Left ventricle myocardium inferior (tissue), 1 donor: ENCODE measurements at regions not wholly inside any gene's neighbourhood (a gene's known extent, or its start where the extent isn't known, plus 50 kb on each side); places are given as distances from the start of the nearest gene placed in this dataset.
"Not testable (repeated sequence)": the region's sequence is repeated elsewhere in the genome, so short reads cannot be mapped to it uniquely, and the experiment has no call there.

ENCODE experiments used
- DNase-seq: peaks from one replicate; pipeline ENCODE4 v3.0.0-alpha.2; 2020
- H3K27ac ChIP-seq: fragments of 200-600 bp; replicated peaks from 2 replicates; pipeline ENCODE4 v1.8.0; 2021
- H3K27me3 ChIP-seq: fragments of 200-600 bp; 2 replicates; pipeline ENCODE4 v1.8.0; 2021; ENCODE audit warnings: low read depth
- H3K36me3 ChIP-seq: fragments of 200-600 bp; 2 replicates; pipeline ENCODE4 v1.8.0; 2021
- H3K4me1 ChIP-seq: fragments of 200-600 bp; 2 replicates; pipeline ENCODE4 v1.8.0; 2021
- H3K4me3 ChIP-seq: fragments of 200-600 bp; 2 replicates; pipeline ENCODE4 v1.8.0; 2021; ENCODE audit warnings: mild to moderate bottlenecking, moderate library complexity
- H3K9me3 ChIP-seq: fragments of 200-600 bp; replicated peaks from 2 replicates; pipeline ENCODE4 v1.8.0; 2021
- CTCF ChIP-seq: fragments of 200-600 bp; IDR thresholded peaks from 2 replicates; pipeline ENCODE4 v1.8.0; 2021; ENCODE audit warnings: antibody characterized with exemption, mild to moderate bottlenecking, borderline replicate concordance
- intact Hi-C: fragments of 100-400 bp; cut with micrococcal nuclease; formaldehyde crosslinking; loops from one replicate; pipeline ENCODE4 v1.11.0; 2022
- donor health status: DM: no; HTN: yes; CAD: no; lungs with severe emphysema.

DNA sequence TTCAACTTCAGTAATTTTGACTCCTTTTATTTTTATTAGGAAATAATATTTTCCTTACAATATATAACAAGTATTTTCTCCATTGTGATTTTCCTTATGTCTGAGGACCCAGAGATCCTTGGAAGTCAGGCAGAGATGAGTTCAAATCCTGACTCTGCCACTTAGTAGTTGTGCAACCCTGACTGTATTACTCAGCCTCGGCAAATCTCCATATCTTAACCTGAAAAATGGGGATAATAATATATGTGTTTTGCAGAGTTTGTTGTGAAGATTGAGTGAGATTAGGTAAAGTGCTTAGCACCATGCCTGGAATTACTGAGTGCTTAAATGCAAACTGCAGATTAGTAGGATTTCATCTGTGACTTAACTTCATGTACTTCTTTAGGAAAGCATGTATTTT, 120.5 kb upstream of the KLF14 start:
- no peaks in the 10 kb centered on the region for H3K27me3 ChIP-seq
- intact Hi-C loops = no loop called here
- no peak overlapping the region for H3K4me3 ChIP-seq
- no peak for DNase-seq
- no peak for TF ChIP-seq CTCF
- no peak overlapping the region for H3K27ac ChIP-seq
- peaks cover 62% of the 10 kb centered on the region for H3K36me3 ChIP-seq
- H3K9me3 ChIP-seq = peaks cover 38% of the 10 kb centered on the region
- no peaks in the 10 kb centered on the region for H3K4me1 ChIP-seq

DNA sequence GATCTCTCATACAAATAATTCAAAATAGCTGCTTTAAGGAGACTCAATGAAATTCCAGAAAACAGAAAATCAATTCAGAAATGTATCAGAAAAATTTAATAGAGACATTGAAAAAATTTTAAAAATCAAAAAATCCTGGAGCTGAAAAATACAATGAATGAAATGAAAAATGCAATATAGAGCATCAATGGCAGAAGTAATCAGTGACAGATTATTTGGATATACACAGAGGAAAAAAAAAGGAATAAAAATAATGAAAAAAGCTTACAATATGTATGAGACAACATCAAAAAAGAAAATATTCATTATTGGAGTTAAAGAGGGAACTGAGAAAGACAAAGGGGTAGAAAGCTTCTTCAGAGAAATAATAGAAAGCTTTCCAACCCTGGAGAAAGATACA, 122.9 kb upstream of the KLF14 start:
- Histone ChIP-seq H3K36me3 (peaks cover 86% of the 10 kb centered on the region), H3K4me3 (no peak overlapping the region), H3K4me1 (no peaks in the 10 kb centered on the region), H3K9me3 (peaks cover 57% of the 10 kb centered on the region), H3K27me3 (no peaks in the 10 kb centered on the region), H3K27ac (no peak overlapping the region)
- intact Hi-C loops = no loop called here
- no peak for TF ChIP-seq CTCF
- no peak for DNase-seq

- intact Hi-C loops, H3K27me3 ChIP-seq, H3K27ac ChIP-seq, DNase-seq, H3K4me3 ChIP-seq, H3K4me1 ChIP-seq: not testable (repeated sequence)
- peaks cover 95% of the 10 kb centered on the region for H3K36me3 ChIP-seq
- peaks cover 56% of the 10 kb centered on the region for H3K9me3 ChIP-seq
Measured at GRCh38 chr7:130860832-130861231, 126.8 kb upstream of the KLF14 start.

- intact Hi-C loops = no loop called here
- Histone ChIP-seq H3K36me3 (peaks cover 92% of the 10 kb centered on the region), H3K27me3 (no peaks in the 10 kb centered on the region), H3K4me1 (peaks cover 10% of the 10 kb centered on the region), H3K9me3 (peaks cover 8% of the 10 kb centered on the region), H3K27ac (no peak overlapping the region), H3K4me3 (no peak overlapping the region)
- TF ChIP-seq CTCF = no peak
- DNase-seq = no peak
Measured at GRCh38 chr7:130865408-130866236, 131.6 kb upstream of the KLF14 start.

DNA sequence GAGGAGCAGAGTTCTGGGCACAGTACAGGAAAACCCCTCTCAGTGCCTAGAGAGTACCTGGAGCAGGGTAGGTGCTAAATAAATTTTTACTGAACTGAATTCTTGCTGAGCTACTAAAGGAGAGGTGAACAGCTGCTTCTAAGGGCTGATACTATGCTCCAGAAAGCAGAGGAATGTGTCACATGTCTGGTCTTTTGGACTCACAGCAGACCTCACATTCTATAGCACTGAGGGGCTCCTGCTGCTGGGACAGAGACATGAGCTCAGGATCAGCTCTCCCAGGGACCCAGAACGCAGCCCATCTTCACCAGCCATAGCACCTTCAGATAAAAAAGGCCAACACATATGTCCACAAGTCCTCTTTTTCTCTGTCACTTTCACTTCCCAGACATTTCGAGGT, 133.0 kb upstream of the KLF14 start:
- Histone ChIP-seq H3K36me3 (peaks cover 92% of the 10 kb centered on the region), H3K27me3 (no peaks in the 10 kb centered on the region), H3K4me1 (peaks cover 10% of the 10 kb centered on the region), H3K27ac (no peak overlapping the region), H3K4me3 (no peak overlapping the region), H3K9me3 (no peaks in the 10 kb centered on the region)
- TF ChIP-seq CTCF = no peak
- no peak for DNase-seq
- intact Hi-C loops = no loop called here

DNA sequence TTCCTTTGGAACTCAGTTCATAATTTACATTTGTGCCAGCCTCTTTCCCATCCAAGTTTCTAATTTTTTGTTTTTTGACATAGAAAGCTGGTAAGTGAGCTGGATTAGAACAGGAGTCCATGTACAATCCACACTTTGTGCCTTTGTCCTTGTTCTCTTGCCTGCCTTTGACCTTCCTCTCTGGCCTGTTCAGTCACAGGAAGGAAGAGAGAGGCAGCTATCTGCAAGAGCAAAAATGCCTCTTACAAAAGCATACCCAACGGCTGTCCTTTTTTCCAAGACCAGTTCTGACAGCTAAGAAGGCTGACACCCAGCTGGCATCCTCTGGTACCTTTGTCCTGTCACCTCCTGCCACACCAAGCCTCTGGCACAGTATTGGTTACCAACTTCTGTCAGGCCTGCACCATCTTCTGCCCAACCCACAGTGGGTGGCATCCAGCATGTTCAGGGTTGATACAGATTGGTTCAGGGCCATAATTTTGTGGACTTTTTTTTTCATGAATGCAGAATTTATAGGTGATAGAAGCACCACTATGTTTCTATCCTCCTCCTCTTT, 133.7 kb upstream of the KLF14 start:
- H3K27me3 ChIP-seq = no peaks in the 10 kb centered on the region
- peaks cover 10% of the 10 kb centered on the region for H3K4me1 ChIP-seq
- H3K4me3 ChIP-seq = no peak overlapping the region
- peaks cover 92% of the 10 kb centered on the region for H3K36me3 ChIP-seq
- intact Hi-C loops = no loop called here
- no peak for TF ChIP-seq CTCF
- no peaks in the 10 kb centered on the region for H3K9me3 ChIP-seq
- no peak for DNase-seq
- H3K27ac ChIP-seq = no peak overlapping the region
